BE2C (cell line): ENCODE measurements at regions not wholly inside any gene's neighbourhood (a gene's known extent, or its start where the extent isn't known, plus 50 kb on each side); places are given as distances from the start of the nearest gene placed in this dataset.

Source experiments
- DNase-seq: peaks from one replicate; pipeline ENCODE4 v3.0.0-alpha.2; 2020
- H3K27me3 ChIP-seq: fragments of 250-450 bp; sonication (Bioruptor Pico); 2 replicates; pipeline ENCODE4 v1.5.1; 2020; ENCODE audit warnings: mild to moderate bottlenecking
- H3K36me3 ChIP-seq: fragments of 250-450 bp; sonication (Bioruptor Pico); 2 replicates; pipeline ENCODE4 v1.5.1; 2020; ENCODE audit warnings: mild to moderate bottlenecking
- H3K4me1 ChIP-seq: fragments of 250-450 bp; sonication (Bioruptor Pico); 2 replicates; pipeline ENCODE4 v1.5.1; 2020
- H3K4me3 ChIP-seq: 2 replicates; pipeline ENCODE4 v1.5.1; 2011; ENCODE audit warnings: low read depth, low read length
- H3K9me3 ChIP-seq: fragments of 250-450 bp; sonication (Bioruptor Pico); 2 replicates; pipeline ENCODE4 v1.5.1; 2020
- TF ChIP-seq, protein P1 (sequence below): IDR thresholded peaks from 2 replicates; pipeline ENCODE4 v1.5.1; 2012; ENCODE audit warnings: mild to moderate bottlenecking, low read depth, low read length

DNA sequence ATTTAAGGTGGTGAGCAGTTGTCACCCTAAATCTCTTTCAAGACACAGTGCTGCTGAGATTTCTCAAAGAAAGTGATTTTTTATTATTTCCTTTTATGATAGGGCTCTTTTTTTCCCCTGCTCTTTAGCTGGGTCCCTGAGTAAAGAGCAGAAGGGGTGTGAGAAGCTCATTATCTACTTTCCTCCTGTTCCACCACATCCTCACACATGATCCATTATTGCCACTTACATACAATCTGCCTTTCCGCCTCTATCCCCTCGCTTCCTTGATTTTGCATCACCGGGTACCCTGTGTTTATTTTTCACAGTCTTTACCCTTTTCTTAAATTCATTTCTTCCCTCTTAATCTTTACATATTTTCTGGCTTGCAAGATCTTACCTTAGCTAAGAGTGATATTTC lies 93.9 kb upstream of the CCDC85A start:
- Histone ChIP-seq H3K27me3 (no peaks in the 10 kb centered on the region), H3K36me3 (no peaks in the 10 kb centered on the region), H3K4me3 (no peak overlapping the region), H3K4me1 (no peaks in the 10 kb centered on the region), H3K9me3 (no peaks in the 10 kb centered on the region)
- TF ChIP-seq, protein P1, sequence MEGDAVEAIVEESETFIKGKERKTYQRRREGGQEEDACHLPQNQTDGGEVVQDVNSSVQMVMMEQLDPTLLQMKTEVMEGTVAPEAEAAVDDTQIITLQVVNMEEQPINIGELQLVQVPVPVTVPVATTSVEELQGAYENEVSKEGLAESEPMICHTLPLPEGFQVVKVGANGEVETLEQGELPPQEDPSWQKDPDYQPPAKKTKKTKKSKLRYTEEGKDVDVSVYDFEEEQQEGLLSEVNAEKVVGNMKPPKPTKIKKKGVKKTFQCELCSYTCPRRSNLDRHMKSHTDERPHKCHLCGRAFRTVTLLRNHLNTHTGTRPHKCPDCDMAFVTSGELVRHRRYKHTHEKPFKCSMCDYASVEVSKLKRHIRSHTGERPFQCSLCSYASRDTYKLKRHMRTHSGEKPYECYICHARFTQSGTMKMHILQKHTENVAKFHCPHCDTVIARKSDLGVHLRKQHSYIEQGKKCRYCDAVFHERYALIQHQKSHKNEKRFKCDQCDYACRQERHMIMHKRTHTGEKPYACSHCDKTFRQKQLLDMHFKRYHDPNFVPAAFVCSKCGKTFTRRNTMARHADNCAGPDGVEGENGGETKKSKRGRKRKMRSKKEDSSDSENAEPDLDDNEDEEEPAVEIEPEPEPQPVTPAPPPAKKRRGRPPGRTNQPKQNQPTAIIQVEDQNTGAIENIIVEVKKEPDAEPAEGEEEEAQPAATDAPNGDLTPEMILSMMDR: no peak
- DNase-seq: no peak

DNA sequence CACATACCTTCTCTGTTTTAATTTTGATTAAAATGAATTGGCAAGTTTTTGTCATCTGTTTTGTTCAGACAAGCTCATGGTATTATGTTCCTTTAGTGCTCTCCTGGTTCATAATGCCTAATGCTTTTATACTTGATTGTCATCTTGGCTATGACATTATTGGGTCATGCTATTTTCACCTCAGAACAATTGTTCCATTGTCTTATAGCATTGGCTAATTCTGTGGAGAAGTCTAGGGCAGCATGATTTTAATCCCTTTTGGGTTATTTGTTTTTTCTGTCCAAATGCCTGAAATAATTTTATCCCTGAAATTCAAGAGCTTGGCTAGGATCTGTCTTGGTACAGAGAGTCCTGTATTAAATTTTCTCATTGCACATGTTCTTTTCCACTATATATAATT lies 83.8 kb upstream of the CCDC85A start:
- no peak for DNase-seq
- Histone ChIP-seq H3K27me3 (no peaks in the 10 kb centered on the region), H3K9me3 (no peaks in the 10 kb centered on the region), H3K36me3 (no peaks in the 10 kb centered on the region), H3K4me1 (no peaks in the 10 kb centered on the region), H3K4me3 (no peak overlapping the region)
- TF ChIP-seq, protein P1: no peak

DNA sequence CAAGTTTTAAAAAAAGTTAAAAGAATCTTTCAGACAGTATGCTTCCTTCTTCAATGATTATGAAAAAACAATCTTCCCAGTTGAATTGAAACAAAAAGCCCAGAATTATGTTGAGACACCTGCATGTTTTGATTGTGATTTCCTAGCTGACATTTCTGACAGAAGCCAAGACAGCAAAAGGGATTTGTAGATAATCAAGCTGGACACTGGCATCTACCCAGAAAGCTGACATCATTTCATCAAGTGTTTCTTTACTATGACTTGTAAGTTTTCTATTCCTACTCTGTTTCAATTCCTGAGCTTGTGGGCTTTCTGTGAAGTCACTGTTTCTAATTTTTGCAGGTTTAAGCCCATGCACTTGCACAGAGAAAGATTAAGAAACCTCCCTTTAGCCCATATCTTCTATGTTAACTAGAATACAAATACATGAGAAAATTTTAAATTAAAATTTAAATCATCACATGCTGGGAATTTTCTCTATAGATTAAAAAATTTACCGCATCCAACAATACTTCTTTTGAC lies 82.9 kb upstream of the CCDC85A start:
- no peak for DNase-seq
- no peaks in the 10 kb centered on the region for H3K9me3 ChIP-seq
- H3K27me3 ChIP-seq: no peaks in the 10 kb centered on the region
- TF ChIP-seq, protein P1: no peak
- H3K4me3 ChIP-seq: no peak overlapping the region
- no peaks in the 10 kb centered on the region for H3K36me3 ChIP-seq
- no peaks in the 10 kb centered on the region for H3K4me1 ChIP-seq

DNA sequence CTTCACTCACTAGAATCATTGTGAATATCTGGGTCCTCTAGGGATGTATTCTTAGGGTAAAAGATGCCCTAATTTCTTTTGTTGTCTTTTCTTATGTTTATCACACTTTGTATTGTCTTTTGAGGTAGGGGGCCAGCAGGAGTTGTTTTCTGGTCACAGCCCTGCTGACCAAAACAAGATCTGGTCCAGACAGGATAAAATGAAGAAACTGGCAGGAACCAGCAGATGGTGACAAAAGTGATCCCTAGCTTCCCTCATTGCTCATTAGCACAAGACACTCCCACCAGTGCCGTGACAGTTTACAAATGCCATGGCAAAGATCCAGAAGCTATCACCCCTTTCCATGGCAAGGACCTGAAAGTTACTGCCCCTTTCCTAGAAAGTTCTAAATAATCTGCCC lies 81.7 kb upstream of the CCDC85A start:
- TF ChIP-seq, protein P1: no peak
- DNase-seq: no peak
- Histone ChIP-seq H3K27me3 (no peaks in the 10 kb centered on the region), H3K4me1 (no peaks in the 10 kb centered on the region), H3K9me3 (no peaks in the 10 kb centered on the region), H3K4me3 (no peak overlapping the region), H3K36me3 (no peaks in the 10 kb centered on the region)

DNA sequence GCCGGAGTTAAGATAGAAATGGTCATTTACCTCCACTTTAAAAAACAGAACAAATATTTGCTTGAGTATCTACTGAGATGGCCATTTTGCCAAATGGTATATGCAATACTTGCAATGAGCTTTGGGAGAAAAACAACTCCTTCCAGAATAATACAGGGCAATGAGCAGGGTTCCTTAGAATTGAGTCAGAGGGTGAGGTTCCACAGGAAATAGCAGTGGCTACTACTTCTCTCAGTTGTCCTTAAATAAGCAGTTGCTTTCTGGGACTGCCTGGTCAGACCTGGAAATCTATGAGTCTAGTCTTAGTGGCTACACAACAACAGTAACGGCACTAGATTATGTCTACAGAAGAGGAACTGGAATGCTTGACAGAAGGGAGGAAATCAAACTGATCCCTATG lies 80.9 kb upstream of the CCDC85A start:
- no peaks in the 10 kb centered on the region for H3K27me3 ChIP-seq
- no peaks in the 10 kb centered on the region for H3K36me3 ChIP-seq
- H3K9me3 ChIP-seq: no peaks in the 10 kb centered on the region
- TF ChIP-seq, protein P1: no peak
- H3K4me1 ChIP-seq: no peaks in the 10 kb centered on the region
- H3K4me3 ChIP-seq: no peak overlapping the region
- DNase-seq: no peak

DNA sequence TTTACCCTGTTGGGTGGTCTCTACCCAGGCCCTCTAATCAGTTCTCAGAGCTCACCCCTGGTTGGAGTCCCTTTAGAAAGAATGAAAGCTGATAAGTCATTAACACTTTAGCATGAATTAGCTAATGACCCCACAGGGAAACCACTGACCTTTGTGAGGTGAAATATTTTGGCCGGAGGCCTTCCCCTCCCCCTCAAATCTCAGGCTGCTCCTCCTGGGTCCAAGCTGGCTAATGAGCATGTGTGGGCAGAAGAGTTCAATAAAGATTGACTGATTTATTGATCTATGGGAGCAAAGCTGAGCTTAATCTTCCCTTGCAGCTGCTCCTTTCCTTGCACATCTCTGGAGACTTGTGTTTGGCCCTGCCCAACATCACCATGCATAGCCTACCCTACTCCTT lies 78.8 kb upstream of the CCDC85A start:
- Histone ChIP-seq H3K9me3 (no peaks in the 10 kb centered on the region), H3K4me3 (no peak overlapping the region), H3K4me1 (no peaks in the 10 kb centered on the region), H3K36me3 (no peaks in the 10 kb centered on the region), H3K27me3 (no peaks in the 10 kb centered on the region)
- TF ChIP-seq, protein P1: no peak
- DNase-seq: no peak
